ENCODE measurements at regions not wholly inside any gene's neighbourhood (a gene's known extent, or its start where the extent isn't known, plus 50 kb on each side); places are given as distances from the start of the nearest gene placed in this dataset.
"Not testable (repeated sequence)": the region's sequence is repeated elsewhere in the genome, so short reads cannot be mapped to it uniquely, and the experiment has no call there.

DNA sequence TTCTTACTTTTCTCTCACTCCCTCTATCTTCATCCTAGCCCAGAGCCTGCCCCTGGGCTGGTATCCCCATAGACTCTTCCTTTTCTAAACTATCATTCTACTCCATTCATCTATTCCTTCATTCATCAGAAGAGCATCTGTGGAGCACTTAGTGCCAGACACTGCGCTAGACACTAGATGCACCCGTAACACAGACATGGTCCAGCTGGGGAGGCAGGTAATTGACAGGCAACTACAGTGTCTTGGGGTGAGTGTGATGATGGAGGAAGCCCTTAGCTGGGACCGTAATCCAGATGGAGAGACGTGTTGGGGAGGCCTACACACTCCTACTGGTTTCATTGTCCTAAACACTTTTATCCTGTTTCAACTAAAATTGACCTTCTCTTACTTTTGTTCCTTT is 53.2 kb upstream of the TRA2B start:
- TF ChIP-seq, protein P1, sequence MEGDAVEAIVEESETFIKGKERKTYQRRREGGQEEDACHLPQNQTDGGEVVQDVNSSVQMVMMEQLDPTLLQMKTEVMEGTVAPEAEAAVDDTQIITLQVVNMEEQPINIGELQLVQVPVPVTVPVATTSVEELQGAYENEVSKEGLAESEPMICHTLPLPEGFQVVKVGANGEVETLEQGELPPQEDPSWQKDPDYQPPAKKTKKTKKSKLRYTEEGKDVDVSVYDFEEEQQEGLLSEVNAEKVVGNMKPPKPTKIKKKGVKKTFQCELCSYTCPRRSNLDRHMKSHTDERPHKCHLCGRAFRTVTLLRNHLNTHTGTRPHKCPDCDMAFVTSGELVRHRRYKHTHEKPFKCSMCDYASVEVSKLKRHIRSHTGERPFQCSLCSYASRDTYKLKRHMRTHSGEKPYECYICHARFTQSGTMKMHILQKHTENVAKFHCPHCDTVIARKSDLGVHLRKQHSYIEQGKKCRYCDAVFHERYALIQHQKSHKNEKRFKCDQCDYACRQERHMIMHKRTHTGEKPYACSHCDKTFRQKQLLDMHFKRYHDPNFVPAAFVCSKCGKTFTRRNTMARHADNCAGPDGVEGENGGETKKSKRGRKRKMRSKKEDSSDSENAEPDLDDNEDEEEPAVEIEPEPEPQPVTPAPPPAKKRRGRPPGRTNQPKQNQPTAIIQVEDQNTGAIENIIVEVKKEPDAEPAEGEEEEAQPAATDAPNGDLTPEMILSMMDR (conservative IDR thresholded peaks at IDR 0.05 in 1 of 2, IDR thresholded peaks at IDR 0.05 in 1 of 2; ENCODE audit: low read depth in 1 of 2, low read length in 2 of 2), result not testable (repeated sequence)
- not testable (repeated sequence) for TF ChIP-seq EZH2 (IDR thresholded peaks at IDR 0.05; ENCODE audit: low read length, missing control alignments)

Data from fibroblast of lung (primary cell).